Erythroblast (primary cell): ENCODE measurements at regions not wholly inside any gene's neighbourhood (a gene's known extent, or its start where the extent isn't known, plus 50 kb on each side); places are given as distances from the start of the nearest gene placed in this dataset.
"Not testable (repeated sequence)": the region's sequence is repeated elsewhere in the genome, so short reads cannot be mapped to it uniquely, and the experiment has no call there.

Experiments
- DNase-seq, 2 experiments: peaks; one replicate each; lab custom pipeline; 2025; lab: John Stamatoyannopoulos, UW
- GATA1 ChIP-seq: IDR thresholded peaks from 2 replicates; pipeline ENCODE4 v1.6.1; 2011; ENCODE audit warnings: low read depth, mild to moderate bottlenecking, control low read depth, low read length, moderate library complexity
- POLR2A ChIP-seq: IDR thresholded peaks from 2 replicates; pipeline ENCODE4 v1.6.1; 2011; ENCODE audit warnings: mild to moderate bottlenecking, low read length

- no peak for DNase-seq
- no peak for TF ChIP-seq POLR2A
- no peak for TF ChIP-seq GATA1
These were observed 90.1 kb downstream of the MYCN start for GRCh38 chr2:16030206-16031057.

- TF ChIP-seq POLR2A (no peak), GATA1 (no peak)
- no peak for DNase-seq
These were observed 88.3 kb downstream of the MYCN start for GRCh38 chr2:16028644-16029043.

DNA sequence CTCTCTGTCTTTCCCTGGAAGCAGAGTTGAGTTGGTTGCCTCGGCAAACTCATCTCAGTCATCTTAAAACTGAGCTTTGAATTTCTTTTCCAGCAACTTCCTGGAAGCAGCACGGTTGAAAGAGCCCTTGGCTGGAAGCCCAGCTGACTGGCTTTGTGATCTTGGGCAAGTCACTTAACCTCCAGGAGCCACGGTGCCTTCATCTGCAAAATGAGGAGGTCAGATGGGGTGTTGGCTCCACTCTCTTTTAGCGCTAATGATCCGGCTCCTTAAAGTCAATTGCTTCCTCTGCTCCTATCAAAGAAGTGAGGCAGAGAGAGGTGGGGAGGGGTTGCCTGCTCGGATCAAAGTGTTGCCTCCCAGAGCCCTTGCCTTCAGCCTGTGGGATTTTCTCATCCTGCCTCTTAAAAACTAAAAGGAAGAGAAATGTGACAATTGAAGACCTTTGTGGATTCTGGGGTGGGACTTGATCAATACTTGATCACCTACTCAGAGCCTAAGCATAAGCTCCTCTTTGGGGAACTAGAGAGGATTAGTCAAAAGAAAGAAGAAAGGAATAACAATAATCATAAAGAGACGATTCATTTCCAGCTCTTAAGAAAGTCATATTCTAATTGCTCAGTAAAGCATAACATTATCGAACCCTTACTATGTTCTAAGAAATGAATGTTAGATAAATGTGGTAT lies 86.6 kb downstream of the MYCN start:
- no peak for TF ChIP-seq POLR2A
- TF ChIP-seq GATA1, result no peak
- no peak for DNase-seq

DNA sequence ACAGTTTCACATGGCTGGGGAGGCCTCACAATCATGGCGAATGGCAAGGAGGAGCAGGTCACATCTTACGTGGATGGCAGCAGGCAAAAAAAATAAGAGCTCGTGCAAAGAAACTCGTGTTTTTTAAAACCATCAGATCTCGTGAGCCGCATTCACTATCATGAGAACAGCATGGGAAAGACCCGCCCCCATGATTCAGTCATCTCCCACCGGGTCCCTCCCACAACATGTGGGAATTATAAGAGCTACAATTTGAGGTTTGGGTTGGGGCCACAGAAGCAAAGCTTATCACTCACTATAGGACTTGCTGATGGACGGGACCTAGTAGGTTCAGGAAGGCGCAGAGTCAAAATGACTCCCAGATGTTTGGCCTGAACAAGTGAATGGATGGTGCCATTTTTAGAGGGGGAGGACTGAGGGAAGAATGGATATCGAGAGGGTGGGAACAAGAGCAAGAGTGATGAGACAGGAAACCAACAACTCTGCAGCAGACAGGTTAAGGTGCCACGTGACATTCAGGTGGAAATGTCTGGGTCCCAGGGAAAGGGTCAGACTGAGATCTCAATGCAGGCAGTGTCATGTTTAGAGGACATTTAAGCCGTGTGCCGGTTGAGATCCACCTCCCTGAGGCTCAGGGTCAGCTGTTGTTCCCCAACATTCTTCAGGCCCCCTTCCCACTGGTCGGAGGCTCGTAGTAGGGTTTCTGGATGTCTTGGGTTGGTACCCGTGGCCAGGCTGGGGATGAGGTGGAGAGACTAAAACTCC lies 85.7 kb downstream of the MYCN start:
- no peak for TF ChIP-seq GATA1
- no peak for TF ChIP-seq POLR2A
- no peak for DNase-seq

DNA sequence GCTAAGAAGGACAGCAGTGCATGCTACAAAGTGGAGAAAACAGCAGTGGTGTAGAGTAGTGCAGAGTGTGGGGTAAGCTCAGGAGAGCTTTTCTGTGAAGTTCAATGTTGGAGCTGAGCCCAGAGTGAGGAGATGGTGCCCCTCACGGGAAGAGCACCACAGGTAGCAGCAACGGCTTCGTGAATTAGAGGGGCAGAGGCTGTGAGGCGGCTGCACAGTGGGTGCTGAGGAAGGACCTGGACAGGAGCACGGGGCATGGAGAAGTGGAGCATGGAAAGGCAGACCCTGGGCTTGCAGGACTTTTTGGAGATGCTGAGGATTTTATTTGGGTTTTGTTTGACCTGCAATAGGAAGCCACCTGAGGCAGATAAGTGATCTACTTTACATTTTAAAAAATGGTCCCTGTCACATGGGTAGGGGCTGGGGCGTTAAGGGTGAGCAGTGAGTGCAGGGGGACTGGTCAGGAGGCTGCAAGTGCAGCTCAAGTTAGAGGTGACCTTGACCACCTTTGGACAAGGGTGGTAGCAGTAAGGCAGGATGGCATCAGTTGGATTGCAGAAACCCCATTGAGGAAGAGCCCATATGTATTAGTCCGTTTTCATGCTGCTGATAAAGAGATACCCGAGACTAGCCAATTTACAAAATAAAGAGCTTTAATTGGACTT lies 85.0 kb downstream of the MYCN start:
- TF ChIP-seq GATA1 (no peak), POLR2A (no peak)
- DNase-seq, result no peak

GRCh38 chr2:16024628-16025027 lies 84.3 kb downstream of the MYCN start:
- DNase-seq, result not testable (repeated sequence)

DNA sequence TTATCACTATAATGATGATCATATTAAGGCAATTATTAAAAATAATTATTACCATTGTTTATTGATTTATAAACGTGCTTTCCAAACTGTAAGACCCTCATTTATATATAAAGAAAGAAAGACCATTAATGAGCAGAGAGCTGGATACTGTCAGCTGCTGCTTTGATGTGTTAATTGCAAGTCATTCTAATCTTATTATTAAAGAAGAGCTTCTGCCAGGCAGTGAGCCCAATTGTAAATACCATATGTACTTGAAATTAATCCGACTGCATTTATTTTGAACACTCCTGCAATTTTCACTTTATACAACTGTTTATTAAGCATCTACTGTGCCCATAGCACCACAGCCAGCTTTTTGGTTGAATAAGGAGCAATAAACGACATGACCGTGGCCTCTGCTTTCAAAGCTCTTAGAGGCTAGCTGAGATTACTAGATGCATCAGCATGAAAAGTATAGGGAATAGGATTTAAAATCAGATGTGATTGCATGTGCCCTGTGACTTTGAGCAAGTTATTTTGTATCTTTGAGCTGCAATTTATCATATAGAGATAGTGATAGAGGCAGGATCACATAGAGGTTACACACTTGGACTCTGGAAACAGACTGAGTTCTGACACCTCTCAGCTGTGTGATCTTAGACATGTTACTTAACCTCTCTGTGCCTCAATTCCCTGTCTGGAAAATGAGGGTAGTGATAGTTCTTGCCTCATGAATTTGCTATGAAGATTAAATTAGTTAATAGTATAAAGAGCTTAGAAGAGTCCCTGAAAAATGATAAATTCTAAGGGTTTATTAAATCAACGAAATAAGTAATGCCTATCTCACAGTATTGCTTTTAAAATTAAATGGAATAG lies 83.4 kb downstream of the MYCN start:
- DNase-seq, result no peak
- TF ChIP-seq POLR2A (no peak), GATA1 (no peak)

GRCh38 chr2:16022548-16023240 lies 82.3 kb downstream of the MYCN start:
- TF ChIP-seq GATA1 (no peak), POLR2A (no peak)
- DNase-seq, result no peak

DNA sequence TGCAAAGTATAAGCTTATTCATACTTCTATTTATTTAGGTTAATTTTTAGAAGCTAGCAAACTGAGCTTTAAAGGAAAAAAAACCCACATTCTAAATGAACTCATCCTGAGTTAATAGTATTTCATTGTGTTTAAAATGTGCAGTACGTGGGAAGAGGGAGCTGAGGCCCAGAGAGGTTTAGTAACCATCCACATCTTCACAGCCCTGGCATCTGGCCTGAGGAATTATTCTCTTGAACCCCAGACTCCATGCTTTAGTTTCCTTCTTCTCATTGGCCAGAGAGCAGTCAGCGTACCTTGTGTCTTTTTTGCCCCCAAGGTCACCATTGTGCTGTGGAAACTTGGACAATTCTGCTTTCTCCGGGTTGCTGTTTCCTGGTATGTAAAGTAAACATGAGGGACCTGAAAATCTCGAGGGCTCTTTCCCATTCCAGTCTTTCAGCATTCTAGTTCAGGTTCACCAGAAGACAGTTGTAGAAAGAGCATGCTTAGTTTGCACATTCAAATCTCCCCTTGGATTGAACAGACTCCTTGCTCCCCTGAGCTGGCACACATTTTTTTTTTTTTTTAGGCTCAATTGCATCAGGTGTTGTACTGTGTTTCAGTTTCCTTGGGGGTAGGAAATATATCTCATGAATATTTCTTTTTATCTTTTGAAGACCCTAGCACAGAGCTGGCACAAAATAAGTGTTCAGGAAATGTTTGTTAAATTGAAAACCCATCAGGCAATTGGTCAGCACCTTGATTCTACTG lies 81.4 kb downstream of the MYCN start:
- no peak for TF ChIP-seq POLR2A
- TF ChIP-seq GATA1, result no peak
- DNase-seq, result no peak

DNA sequence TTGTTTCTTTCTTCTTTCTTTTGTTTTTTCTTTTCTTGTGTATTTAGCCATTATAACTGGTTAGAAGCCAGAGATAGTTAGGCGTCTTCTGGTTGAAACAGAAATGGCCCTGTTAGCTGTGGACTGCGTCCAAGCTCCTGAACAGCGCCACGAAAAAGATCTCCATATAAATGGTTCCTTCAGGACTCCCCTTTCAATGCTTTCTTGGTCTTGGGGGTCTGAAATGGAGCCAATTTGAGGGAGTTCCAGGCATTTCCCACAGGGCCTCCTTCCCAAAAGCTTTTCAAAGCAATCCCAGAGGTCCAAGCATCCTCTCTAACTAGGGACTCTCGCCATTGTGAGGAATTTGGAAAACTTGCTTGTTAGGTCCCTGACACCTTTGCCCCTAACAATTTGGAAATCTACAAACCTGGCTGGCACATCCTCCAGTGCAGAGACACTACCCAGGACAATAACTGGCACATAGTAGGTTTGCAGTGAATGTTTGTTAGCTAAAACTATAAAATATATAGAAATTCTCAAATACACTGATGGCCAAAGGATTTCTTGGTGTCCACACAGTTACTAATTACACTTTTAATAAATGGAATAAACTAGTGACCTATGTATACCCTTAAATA lies 80.1 kb downstream of the MYCN start:
- TF ChIP-seq POLR2A (no peak), GATA1 (no peak)
- no peak for DNase-seq

GRCh38 chr2:16019617-16020351 lies 79.4 kb downstream of the MYCN start:
- TF ChIP-seq GATA1, result no peak
- no peak for TF ChIP-seq POLR2A
- no peak for DNase-seq

GRCh38 chr2:16019060-16019480 lies 78.7 kb downstream of the MYCN start:
- TF ChIP-seq POLR2A, result no peak
- TF ChIP-seq GATA1, result no peak
- no peak for DNase-seq
